Choroid plexus epithelial cell (primary cell): ENCODE measurements at regions not wholly inside any gene's neighbourhood (a gene's known extent, or its start where the extent isn't known, plus 50 kb on each side); places are given as distances from the start of the nearest gene placed in this dataset.

Source experiments
- DNase-seq: peaks from one replicate; pipeline ENCODE4 v3.0.0-alpha.2; 2010; ENCODE audit warnings: low read depth
- H3K4me3 ChIP-seq: 2 replicates; pipeline ENCODE4 v1.5.1; 2011; ENCODE audit warnings: low read depth, mild to moderate bottlenecking, control low read depth, low read length, moderate library complexity
- CTCF ChIP-seq: conservative IDR thresholded peaks from 2 replicates; pipeline ENCODE4 v1.5.1; 2011; ENCODE audit warnings: low read depth, mild to moderate bottlenecking, control low read depth, inconsistent platforms, low read length, moderate library complexity

DNA sequence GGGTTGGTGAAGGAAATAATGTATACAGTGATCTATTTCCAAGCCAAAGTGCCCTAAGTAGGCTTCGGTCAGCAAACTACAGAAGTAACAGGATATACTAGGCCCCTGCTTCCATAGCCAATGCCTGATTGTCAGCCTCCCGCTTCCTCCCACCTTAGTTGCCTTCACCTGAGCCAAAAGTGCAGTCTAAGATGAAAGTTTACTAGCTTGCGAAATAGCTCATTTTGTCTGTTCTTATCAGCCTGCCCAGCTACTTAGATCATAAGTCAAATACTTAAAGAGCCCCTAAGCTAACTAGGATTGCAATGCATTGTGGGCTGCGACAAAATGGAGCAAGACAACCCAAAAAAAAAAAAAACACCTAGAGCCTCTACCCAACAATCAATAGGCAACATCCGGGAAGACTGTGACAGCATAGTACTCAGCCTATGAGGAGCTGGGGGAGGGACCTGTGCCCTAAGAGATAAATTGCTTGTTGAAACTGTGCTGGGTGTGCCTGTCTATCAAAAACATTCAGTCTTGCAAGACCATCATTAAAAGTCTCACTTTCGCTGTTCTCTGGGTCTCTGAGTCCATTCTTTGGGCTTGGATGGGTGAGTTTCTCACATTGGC lies 454.7 kb upstream of the TSHZ3 start:
- TF ChIP-seq CTCF: no peak
- DNase-seq: no peak
- no peak overlapping the region for H3K4me3 ChIP-seq

DNA sequence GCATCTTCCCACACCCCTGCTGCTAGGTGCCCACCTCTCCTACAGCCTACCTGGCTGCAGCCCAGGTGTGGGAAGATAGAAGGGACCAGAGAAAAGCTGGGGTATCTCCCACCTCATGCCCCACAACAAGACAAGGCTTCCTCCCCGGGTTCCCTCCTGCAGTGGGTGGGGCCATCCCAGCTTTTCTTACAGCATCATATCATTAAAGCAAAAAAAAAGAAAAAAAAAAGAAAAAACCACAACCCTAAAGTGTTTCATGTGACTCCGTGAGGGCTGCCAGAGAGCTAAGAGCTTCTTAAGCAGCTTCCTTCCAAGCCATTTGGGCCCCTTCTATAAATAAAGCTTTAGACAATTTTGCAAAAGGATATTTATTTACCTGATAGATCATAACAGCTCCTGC lies 455.4 kb upstream of the TSHZ3 start:
- TF ChIP-seq CTCF: no peak
- no peak for DNase-seq
- no peak overlapping the region for H3K4me3 ChIP-seq

DNA sequence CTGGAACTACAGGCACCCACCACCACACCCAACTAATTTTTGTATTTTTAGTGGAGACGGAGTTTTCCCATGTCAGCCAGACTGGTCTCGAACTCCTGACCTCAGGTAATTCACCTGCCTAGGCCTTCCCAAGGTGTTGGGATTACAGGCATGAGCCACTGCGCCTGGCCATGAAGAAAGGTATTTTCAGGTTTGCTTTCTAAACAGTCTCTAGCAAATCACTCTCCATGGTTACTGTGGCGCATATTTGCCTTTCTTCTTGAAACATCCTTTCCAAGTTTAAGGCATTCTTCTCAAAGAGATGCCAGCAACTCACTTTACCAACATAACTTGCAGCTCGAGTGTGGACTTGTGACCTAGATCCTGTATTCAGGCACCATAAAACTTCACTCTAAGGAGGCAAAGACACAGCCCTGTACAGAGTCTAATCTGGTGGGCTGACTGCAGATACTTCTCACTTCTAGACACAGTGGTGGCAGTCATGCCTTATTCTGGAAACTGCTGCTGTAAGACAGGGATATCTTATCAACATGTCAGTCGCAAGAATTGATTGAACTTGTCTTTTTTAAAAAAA lies 461.4 kb upstream of the TSHZ3 start:
- no peak overlapping the region for H3K4me3 ChIP-seq
- no peak for TF ChIP-seq CTCF

GRCh38 chr19:31817971-31818797 lies 468.9 kb upstream of the TSHZ3 start:
- TF ChIP-seq CTCF: no peak
- H3K4me3 ChIP-seq: no peak overlapping the region
- no peak for DNase-seq

More for the DNA sequence above, 461.4 kb upstream of the TSHZ3 start:
- no peak for DNase-seq

DNA sequence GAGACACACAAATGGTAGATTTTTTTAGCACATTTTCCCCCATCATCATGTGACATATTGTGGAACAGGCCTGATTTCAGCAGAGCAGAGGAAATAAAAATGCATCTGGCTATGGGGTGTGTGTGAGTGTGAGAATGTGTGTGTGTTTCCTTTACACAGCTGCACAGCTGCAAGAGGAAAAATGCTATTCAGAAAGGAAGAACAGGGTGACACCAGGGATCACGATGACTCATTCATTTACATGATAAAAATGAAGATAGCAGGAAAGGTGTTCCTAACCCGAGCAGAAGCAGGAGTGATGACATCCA lies 469.5 kb upstream of the TSHZ3 start:
- TF ChIP-seq CTCF: no peak
- H3K4me3 ChIP-seq: no peak overlapping the region
- no peak for DNase-seq

- DNase-seq: no peak
- no peak for TF ChIP-seq CTCF
- H3K4me3 ChIP-seq: no peak overlapping the region
These were observed 470.6 kb upstream of the TSHZ3 start for GRCh38 chr19:31819837-31820236.
